ENCODE measurements at regions not wholly inside any gene's neighbourhood (a gene's known extent, or its start where the extent isn't known, plus 50 kb on each side); places are given as distances from the start of the nearest gene placed in this dataset.

DNA sequence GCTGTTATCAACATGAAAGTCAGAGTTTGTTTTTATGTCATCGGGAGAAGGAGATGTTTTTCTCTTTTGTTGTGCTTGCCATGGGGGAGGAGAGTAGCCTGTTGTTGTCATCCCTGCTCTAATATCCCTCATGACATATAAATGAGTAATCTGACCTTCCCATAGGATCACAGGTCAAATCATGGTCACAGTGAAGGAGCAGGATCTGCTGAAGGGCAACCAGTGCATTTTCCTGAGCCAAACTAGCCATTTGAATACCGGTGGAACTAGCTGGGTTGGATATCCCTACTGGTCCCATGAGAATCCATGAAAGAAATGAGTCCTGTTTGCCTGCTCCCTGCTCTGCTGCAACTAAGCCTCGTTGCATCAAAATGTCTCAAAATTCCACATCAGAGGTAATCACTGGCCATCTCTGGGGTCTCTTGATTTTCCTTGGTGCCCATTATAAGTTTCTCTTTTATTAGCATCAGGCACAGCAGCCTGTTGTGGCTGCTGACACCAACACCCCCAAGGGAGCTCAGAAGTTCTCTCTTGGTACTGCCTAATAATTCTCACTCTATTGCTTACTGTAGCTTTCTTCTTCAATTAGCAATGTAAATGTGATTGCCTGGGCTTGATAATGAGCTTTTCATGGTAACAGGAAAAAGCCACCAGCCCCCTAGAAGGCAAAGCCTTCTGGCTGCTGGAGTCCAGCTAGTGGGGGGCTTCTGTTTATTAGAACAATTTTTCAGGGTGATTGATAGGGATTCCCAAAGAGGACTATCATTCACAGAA is 211.4 kb upstream of the ERCC4 start:
- in situ Hi-C loops (cut with MboI), result no loop called here
- no peaks in the 10 kb centered on the region for H3K27me3 ChIP-seq (replicated peaks in 1 of 2; ENCODE audit: control insufficient read depth in 2 of 2, insufficient read depth in 2 of 2, low read length in 1 of 2)
- ChIA-PET RAD21 (ENCODE audit: unreplicated experiment) (no interaction called here), CTCF (no interaction called here), POLR2A (no interaction called here), SMC1A (ENCODE audit: uncharacterized antibody, unreplicated experiment) (interaction anchor here (1.0 to 1.2 kb wide), 3 partner anchors 13 to 42 kb away, joined by 4 read pairs; no protein-coding TSS in a partner anchor)
- H3K4me2 ChIP-seq (ENCODE audit: control insufficient read depth, insufficient read depth), result no peak overlapping the region
- no TSS peak for BruUV-seq (replicated peaks)
- H3K4me1 ChIP-seq (ENCODE audit: control insufficient read depth, insufficient read depth, low read length), result no peaks in the 10 kb centered on the region
- no peak for FAIRE-seq
- no peak for DNase-seq (ENCODE audit: low read depth, low spot score)
- 0% methylated on average over 3 of the region's 3 CpGs for WGBS (ENCODE audit: insufficient coverage, insufficient replicate concordance, low lambda C conversion rate, missing lambda C conversion rate)
- H3K36me3 ChIP-seq (ENCODE audit: control insufficient read depth in 2 of 2, insufficient read depth in 2 of 2, low read length in 1 of 2), result no peaks in the 10 kb centered on the region
- H3K79me2 ChIP-seq (ENCODE audit: control insufficient read depth, insufficient read depth, low read length), result no peaks in the 10 kb centered on the region
- H4K20me1 ChIP-seq (ENCODE audit: control insufficient read depth, insufficient read depth), result no peaks in the 10 kb centered on the region
- H3K9me3 ChIP-seq (replicated peaks; ENCODE audit: control insufficient read depth, insufficient read depth, low read length), result no peaks in the 10 kb centered on the region; the same call in 2 of the 3 replicates
- H3K4me3 ChIP-seq, result no peak overlapping the region
- intact Hi-C loops (cut with micrococcal nuclease; ENCODE audit: unreplicated experiment), result no loop called here
- H3K27ac ChIP-seq (ENCODE audit: control insufficient read depth, insufficient read depth), result no peak overlapping the region
- TF ChIP-seq, protein P1, sequence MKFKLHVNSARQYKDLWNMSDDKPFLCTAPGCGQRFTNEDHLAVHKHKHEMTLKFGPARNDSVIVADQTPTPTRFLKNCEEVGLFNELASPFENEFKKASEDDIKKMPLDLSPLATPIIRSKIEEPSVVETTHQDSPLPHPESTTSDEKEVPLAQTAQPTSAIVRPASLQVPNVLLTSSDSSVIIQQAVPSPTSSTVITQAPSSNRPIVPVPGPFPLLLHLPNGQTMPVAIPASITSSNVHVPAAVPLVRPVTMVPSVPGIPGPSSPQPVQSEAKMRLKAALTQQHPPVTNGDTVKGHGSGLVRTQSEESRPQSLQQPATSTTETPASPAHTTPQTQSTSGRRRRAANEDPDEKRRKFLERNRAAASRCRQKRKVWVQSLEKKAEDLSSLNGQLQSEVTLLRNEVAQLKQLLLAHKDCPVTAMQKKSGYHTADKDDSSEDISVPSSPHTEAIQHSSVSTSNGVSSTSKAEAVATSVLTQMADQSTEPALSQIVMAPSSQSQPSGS (IDR thresholded peaks at IDR 0.05; ENCODE audit: low read length), result no peak
- TF ChIP-seq, protein P2, sequence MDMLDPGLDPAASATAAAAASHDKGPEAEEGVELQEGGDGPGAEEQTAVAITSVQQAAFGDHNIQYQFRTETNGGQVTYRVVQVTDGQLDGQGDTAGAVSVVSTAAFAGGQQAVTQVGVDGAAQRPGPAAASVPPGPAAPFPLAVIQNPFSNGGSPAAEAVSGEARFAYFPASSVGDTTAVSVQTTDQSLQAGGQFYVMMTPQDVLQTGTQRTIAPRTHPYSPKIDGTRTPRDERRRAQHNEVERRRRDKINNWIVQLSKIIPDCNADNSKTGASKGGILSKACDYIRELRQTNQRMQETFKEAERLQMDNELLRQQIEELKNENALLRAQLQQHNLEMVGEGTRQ (IDR thresholded peaks at IDR 0.05; ENCODE audit: borderline replicate concordance, low read depth, low read length), result no peak
- TF ChIP-seq BACH1 (IDR thresholded peaks at IDR 0.05; ENCODE audit: borderline replicate concordance) (no peak), MTA3 (IDR thresholded peaks at IDR 0.05; ENCODE audit: borderline replicate concordance, low read length) (no peak), BCL11A (IDR thresholded peaks at IDR 0.05; ENCODE audit: low read depth, low read length) (no peak), GATAD2B (conservative IDR thresholded peaks at IDR 0.05; ENCODE audit: low read depth) (no peak), EZH2 (IDR thresholded peaks at IDR 0.05; ENCODE audit: borderline replicate concordance, control insufficient read depth, low read depth, low read length) (no peak), KLF5 (IDR thresholded peaks at IDR 0.05; ENCODE audit: partially characterized antibody) (no peak)
- TF ChIP-seq, protein P3, sequence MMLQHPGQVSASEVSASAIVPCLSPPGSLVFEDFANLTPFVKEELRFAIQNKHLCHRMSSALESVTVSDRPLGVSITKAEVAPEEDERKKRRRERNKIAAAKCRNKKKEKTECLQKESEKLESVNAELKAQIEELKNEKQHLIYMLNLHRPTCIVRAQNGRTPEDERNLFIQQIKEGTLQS (IDR thresholded peaks at IDR 0.05; ENCODE audit: borderline replicate concordance, extremely low read depth, low read depth, low read length), result no peak
- TF ChIP-seq, protein P4, sequence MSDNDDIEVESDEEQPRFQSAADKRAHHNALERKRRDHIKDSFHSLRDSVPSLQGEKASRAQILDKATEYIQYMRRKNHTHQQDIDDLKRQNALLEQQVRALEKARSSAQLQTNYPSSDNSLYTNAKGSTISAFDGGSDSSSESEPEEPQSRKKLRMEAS (IDR thresholded peaks at IDR 0.05; ENCODE audit: low read depth, low read length), result no peak
- TF ChIP-seq, protein P5, sequence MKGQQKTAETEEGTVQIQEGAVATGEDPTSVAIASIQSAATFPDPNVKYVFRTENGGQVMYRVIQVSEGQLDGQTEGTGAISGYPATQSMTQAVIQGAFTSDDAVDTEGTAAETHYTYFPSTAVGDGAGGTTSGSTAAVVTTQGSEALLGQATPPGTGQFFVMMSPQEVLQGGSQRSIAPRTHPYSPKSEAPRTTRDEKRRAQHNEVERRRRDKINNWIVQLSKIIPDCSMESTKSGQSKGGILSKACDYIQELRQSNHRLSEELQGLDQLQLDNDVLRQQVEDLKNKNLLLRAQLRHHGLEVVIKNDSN (IDR thresholded peaks at IDR 0.05; ENCODE audit: borderline replicate concordance, extremely low read length, insufficient read depth, low read depth, low read length), result no peak
- TF ChIP-seq, protein P6, sequence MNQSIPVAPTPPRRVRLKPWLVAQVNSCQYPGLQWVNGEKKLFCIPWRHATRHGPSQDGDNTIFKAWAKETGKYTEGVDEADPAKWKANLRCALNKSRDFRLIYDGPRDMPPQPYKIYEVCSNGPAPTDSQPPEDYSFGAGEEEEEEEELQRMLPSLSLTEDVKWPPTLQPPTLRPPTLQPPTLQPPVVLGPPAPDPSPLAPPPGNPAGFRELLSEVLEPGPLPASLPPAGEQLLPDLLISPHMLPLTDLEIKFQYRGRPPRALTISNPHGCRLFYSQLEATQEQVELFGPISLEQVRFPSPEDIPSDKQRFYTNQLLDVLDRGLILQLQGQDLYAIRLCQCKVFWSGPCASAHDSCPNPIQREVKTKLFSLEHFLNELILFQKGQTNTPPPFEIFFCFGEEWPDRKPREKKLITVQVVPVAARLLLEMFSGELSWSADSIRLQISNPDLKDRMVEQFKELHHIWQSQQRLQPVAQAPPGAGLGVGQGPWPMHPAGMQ (IDR thresholded peaks at IDR 0.05; ENCODE audit: borderline replicate concordance), result no peak
- H2AFZ ChIP-seq (ENCODE audit: control insufficient read depth, low read depth, low read length), result no peak overlapping the region
- no peak for ATAC-seq
- no peak overlapping the region for H3K9ac ChIP-seq (ENCODE audit: control insufficient read depth, insufficient read depth, low read length)
